ENCODE measurements at regions not wholly inside any gene's neighbourhood (a gene's known extent, or its start where the extent isn't known, plus 50 kb on each side); places are given as distances from the start of the nearest gene placed in this dataset.

DNA sequence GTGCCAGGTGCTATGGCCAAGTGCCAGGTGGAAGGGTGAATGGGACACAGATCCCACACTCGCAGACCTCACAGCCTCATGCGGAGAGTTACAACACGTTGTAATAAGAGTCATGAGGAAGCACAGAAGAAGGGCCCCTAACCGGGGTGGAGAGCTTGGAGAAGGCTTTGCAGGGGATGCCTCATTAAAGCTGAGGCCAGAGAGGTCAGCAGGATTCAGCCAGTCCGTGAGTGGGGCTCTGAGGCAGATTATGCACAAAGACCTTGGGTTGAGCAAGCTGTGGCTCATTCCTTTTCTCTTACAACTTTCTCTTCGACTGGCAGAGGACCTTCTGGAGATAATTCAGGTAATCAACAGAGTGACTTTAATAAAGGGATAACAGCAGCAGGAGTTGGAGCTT lies 65.3 kb upstream of the SNRK start:
- TF ChIP-seq GATA2 (IDR thresholded peaks at IDR 0.05; ENCODE audit: low read depth, low read length): no peak
- TF ChIP-seq GATA3 (IDR thresholded peaks at IDR 0.05; ENCODE audit: low read depth, low read length): no peak

Data from SH-SY5Y (cell line).